HepG2 (cell line): ENCODE measurements at regions not wholly inside any gene's neighbourhood (a gene's known extent, or its start where the extent isn't known, plus 50 kb on each side); places are given as distances from the start of the nearest gene placed in this dataset.

Experiments used
- CAMTA2 ChIP-seq: sonication (generic); formaldehyde crosslinking; IDR thresholded peaks from 2 replicates; pipeline ENCODE4 v1.4.0; 2020; ENCODE audit warnings: mild to moderate bottlenecking, missing genetic modification reagents, borderline replicate concordance
- CEBPZ ChIP-seq: IDR thresholded peaks from 2 replicates; pipeline ENCODE4 v1.6.1; 2012; ENCODE audit warnings: low read length, improper control_type of control experiment
- KAT2B ChIP-seq: fragments of 150-350 bp; IDR thresholded peaks from 2 replicates; pipeline ENCODE4 v1.6.1; 2014; ENCODE audit warnings: low read depth, low read length, borderline replicate concordance
- MIER3 ChIP-seq: IDR thresholded peaks from 2 replicates; pipeline ENCODE4 v1.6.1; 2016; ENCODE audit warnings: missing compliant biosample characterization, borderline replicate concordance
- NCOA1 ChIP-seq: sonication (generic); formaldehyde crosslinking; IDR thresholded peaks from 2 replicates; pipeline ENCODE4 v1.9.0; 2021; ENCODE audit warnings: missing genetic modification reagents
- SP140L ChIP-seq: sonication (generic); formaldehyde crosslinking; IDR thresholded peaks from 2 replicates; pipeline ENCODE4 v1.4.0; 2020; ENCODE audit warnings: missing genetic modification reagents, borderline replicate concordance
- STAT5B ChIP-seq: sonication (generic); formaldehyde crosslinking; IDR thresholded peaks from 2 replicates; pipeline ENCODE4 v1.4.0; 2020; ENCODE audit warnings: missing genetic modification reagents
- TFDP2 ChIP-seq: sonication (generic); formaldehyde crosslinking; IDR thresholded peaks from 2 replicates; pipeline ENCODE4 v1.4.0; 2020; ENCODE audit warnings: missing genetic modification reagents
- YEATS2 ChIP-seq: sonication (generic); formaldehyde crosslinking; IDR thresholded peaks from 2 replicates; pipeline ENCODE4 v1.4.0; 2020; ENCODE audit warnings: missing genetic modification reagents, borderline replicate concordance
- ZFP62 ChIP-seq: sonication (generic); formaldehyde crosslinking; IDR thresholded peaks from 2 replicates; pipeline ENCODE4 v1.4.0; 2020; ENCODE audit warnings: missing genetic modification reagents
- ZFY ChIP-seq: sonication (generic); formaldehyde crosslinking; IDR thresholded peaks from 2 replicates; pipeline ENCODE4 v1.4.0; 2020; ENCODE audit warnings: missing genetic modification reagents
- ZKSCAN8 ChIP-seq: IDR thresholded peaks from 2 replicates; pipeline ENCODE4 v1.6.1; 2016; ENCODE audit warnings: borderline replicate concordance, missing genetic modification reagents, missing compliant biosample characterization
- ZNF10 ChIP-seq: sonication (generic); formaldehyde crosslinking; IDR thresholded peaks from 2 replicates; pipeline ENCODE4 v1.4.0; 2020; ENCODE audit warnings: mild to moderate bottlenecking, low read depth, missing genetic modification reagents, borderline replicate concordance
- ZNF136 ChIP-seq: sonication (generic); formaldehyde crosslinking; IDR thresholded peaks from 2 replicates; pipeline ENCODE4 v1.8.1; 2022; ENCODE audit warnings: low read depth, mild to moderate bottlenecking, moderate library complexity, missing genetic modification reagents
- ZNF138 ChIP-seq: sonication (generic); formaldehyde crosslinking; IDR thresholded peaks from 2 replicates; pipeline ENCODE4 v1.5.0; 2020; ENCODE audit warnings: mild to moderate bottlenecking, low read depth, missing genetic modification reagents
- ZNF343 ChIP-seq: sonication (generic); formaldehyde crosslinking; IDR thresholded peaks from 2 replicates; pipeline ENCODE4 v1.4.0; 2020; ENCODE audit warnings: mild to moderate bottlenecking, missing genetic modification reagents
- ZNF383 ChIP-seq: sonication (generic); formaldehyde crosslinking; IDR thresholded peaks from 2 replicates; pipeline ENCODE4 v1.4.0; 2020; ENCODE audit warnings: missing genetic modification reagents, mild to moderate bottlenecking, borderline replicate concordance
- ZNF639 ChIP-seq: conservative IDR thresholded peaks from 2 replicates; pipeline ENCODE4 v1.6.1; 2018; ENCODE audit warnings: missing genetic modification reagents
- ZNF776 ChIP-seq: sonication (generic); formaldehyde crosslinking; IDR thresholded peaks from 2 replicates; pipeline ENCODE4 v1.4.0; 2020; ENCODE audit warnings: mild to moderate bottlenecking, missing genetic modification reagents
- ZNF781 ChIP-seq: sonication (generic); formaldehyde crosslinking; IDR thresholded peaks from 2 replicates; pipeline ENCODE4 v1.5.1; 2020; ENCODE audit warnings: borderline replicate concordance, mild to moderate bottlenecking, missing genetic modification reagents; ENCODE audit errors: not compliant biosample characterization
- TF ChIP-seq, protein P1 (sequence below): sonication (generic); formaldehyde crosslinking; IDR thresholded peaks from 2 replicates; pipeline ENCODE4 v1.5.0; 2020; ENCODE audit warnings: missing genetic modification reagents
- TF ChIP-seq, protein P2 (sequence below): sonication (generic); formaldehyde crosslinking; conservative IDR thresholded peaks from 2 replicates; pipeline ENCODE4 v1.4.0; 2020; ENCODE audit warnings: missing genetic modification reagents
- TF ChIP-seq, protein P3 (sequence below): IDR thresholded peaks from 2 replicates; pipeline ENCODE4 v1.6.1; 2016

DNA sequence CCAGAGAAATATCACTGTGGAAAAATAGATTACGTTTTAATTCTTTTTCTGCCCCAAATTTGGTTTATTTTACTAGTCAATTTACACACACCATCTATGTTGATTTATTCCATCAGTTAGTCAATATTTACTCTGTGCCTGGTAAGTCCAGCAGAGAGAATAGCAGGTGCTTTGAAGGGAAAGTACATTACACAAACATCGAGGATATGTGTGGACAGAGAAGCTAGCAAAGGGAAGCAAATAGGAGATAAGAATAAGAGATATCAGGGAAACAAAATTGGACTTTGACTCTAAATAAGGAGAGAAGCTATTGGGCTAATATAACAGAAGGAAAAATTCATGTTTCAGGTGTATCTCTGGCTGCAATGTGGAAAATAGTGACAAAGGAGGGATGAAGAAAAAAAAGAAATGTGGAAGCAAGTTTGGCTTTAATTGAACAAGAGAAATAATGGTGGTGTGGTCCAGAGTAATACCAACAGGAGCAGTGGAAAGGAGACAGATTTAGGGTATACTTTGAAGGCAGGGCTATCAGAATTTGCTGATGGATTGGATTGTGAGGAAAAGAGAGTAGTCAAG, 587.7 kb upstream of the CDH6 start (continued):
- TF ChIP-seq CEBPZ (no peak), KAT2B (no peak), MIER3 (peak; percentile 91), ZKSCAN8 (CRISPR knock-in tag) (peak; percentile 94; the same call in 1 of the 2 replicates), ZNF383 (CRISPR knock-in tag) (no peak), ZFY (CRISPR knock-in tag) (no peak), STAT5B (CRISPR knock-in tag) (no peak), YEATS2 (no peak), TFDP2 (CRISPR knock-in tag) (no peak), ZNF136 (no peak), ZNF343 (CRISPR knock-in tag) (no peak), CAMTA2 (CRISPR knock-in tag) (no peak), ZFP62 (CRISPR knock-in tag) (no peak), ZNF138 (CRISPR knock-in tag) (no peak), NCOA1 (CRISPR knock-in tag) (no peak), ZNF639 (no peak), SP140L (CRISPR knock-in tag) (no peak), ZNF781 (no peak), ZNF776 (CRISPR knock-in tag) (no peak), ZNF10 (no peak)
- TF ChIP-seq, protein P1, sequence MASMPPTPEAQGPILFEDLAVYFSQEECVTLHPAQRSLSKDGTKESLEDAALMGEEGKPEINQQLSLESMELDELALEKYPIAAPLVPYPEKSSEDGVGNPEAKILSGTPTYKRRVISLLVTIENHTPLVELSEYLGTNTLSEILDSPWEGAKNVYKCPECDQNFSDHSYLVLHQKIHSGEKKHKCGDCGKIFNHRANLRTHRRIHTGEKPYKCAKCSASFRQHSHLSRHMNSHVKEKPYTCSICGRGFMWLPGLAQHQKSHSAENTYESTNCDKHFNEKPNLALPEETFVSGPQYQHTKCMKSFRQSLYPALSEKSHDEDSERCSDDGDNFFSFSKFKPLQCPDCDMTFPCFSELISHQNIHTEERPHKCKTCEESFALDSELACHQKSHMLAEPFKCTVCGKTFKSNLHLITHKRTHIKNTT (CRISPR knock-in tag): no peak
- TF ChIP-seq, protein P2, sequence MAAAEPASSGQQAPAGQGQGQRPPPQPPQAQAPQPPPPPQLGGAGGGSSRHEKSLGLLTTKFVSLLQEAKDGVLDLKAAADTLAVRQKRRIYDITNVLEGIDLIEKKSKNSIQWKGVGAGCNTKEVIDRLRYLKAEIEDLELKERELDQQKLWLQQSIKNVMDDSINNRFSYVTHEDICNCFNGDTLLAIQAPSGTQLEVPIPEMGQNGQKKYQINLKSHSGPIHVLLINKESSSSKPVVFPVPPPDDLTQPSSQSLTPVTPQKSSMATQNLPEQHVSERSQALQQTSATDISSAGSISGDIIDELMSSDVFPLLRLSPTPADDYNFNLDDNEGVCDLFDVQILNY (CRISPR knock-in tag): no peak
- TF ChIP-seq, protein P3, sequence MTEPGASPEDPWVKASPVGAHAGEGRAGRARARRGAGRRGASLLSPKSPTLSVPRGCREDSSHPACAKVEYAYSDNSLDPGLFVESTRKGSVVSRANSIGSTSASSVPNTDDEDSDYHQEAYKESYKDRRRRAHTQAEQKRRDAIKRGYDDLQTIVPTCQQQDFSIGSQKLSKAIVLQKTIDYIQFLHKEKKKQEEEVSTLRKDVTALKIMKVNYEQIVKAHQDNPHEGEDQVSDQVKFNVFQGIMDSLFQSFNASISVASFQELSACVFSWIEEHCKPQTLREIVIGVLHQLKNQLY: peak; percentile 84
